ENCODE measurements at regions not wholly inside any gene's neighbourhood (a gene's known extent, or its start where the extent isn't known, plus 50 kb on each side); places are given as distances from the start of the nearest gene placed in this dataset.

GRCh38 chr12:19700969-19701368 lies 261.7 kb downstream of the AEBP2 start:
- no peaks in the 10 kb centered on the region for H3K36me3 ChIP-seq
- H3K4me3 ChIP-seq, result no peak overlapping the region
- TF ChIP-seq POLR2A (IDR thresholded peaks at IDR 0.05), result no peak
- TF ChIP-seq POLR2AphosphoS5 (IDR thresholded peaks at IDR 0.05), result no peak
- no peak for TF ChIP-seq EP300 (IDR thresholded peaks at IDR 0.05)
- 97% methylated on average over 3 of the region's 4 CpGs for WGBS
- no peaks in the 10 kb centered on the region for H3K27me3 ChIP-seq
- no peaks in the 10 kb centered on the region for H3K9me3 ChIP-seq
- no peak for DNase-seq (ENCODE audit: low spot score in 2 of 2)
- no peaks in the 10 kb centered on the region for H3K4me1 ChIP-seq
- no peak overlapping the region for H3K27ac ChIP-seq

- no peak overlapping the region for H3K27ac ChIP-seq
- H3K4me3 ChIP-seq, result no peak overlapping the region
- no peaks in the 10 kb centered on the region for H3K36me3 ChIP-seq
- no peaks in the 10 kb centered on the region for H3K4me1 ChIP-seq
- H3K9me3 ChIP-seq, result peaks cover 3% of the 10 kb centered on the region
- no peaks in the 10 kb centered on the region for H3K27me3 ChIP-seq
- WGBS, result 97% methylated on average over 1 of the region's 1 CpG
- no peak for DNase-seq (ENCODE audit: low spot score in 2 of 2)
- no peak for TF ChIP-seq CTCF (IDR thresholded peaks at IDR 0.05)
- TF ChIP-seq POLR2AphosphoS5 (IDR thresholded peaks at IDR 0.05), result no peak
- TF ChIP-seq EP300 (IDR thresholded peaks at IDR 0.05), result no peak
Observed at GRCh38 chr12:19704966-19705365, 265.7 kb downstream of the AEBP2 start.

- Histone ChIP-seq H3K27me3 (no peaks in the 10 kb centered on the region), H3K4me3 (no peak overlapping the region), H3K36me3 (no peaks in the 10 kb centered on the region), H3K27ac (no peak overlapping the region), H3K9me3 (peaks cover 3% of the 10 kb centered on the region), H3K4me1 (no peaks in the 10 kb centered on the region)
- WGBS, result 88% methylated on average over 1 of the region's 1 CpG
- TF ChIP-seq POLR2A (IDR thresholded peaks at IDR 0.05), result no peak
- no peak for TF ChIP-seq POLR2AphosphoS5 (IDR thresholded peaks at IDR 0.05)
- no peak for TF ChIP-seq EP300 (IDR thresholded peaks at IDR 0.05)
- TF ChIP-seq CTCF (IDR thresholded peaks at IDR 0.05), result no peak
- DNase-seq (ENCODE audit: low spot score in 2 of 2), result no peak
Observed at GRCh38 chr12:19706936-19707335, 267.6 kb downstream of the AEBP2 start.

GRCh38 chr12:19707948-19708409 lies 268.7 kb downstream of the AEBP2 start:
- H3K36me3 ChIP-seq, result no peaks in the 10 kb centered on the region
- no peaks in the 10 kb centered on the region for H3K4me1 ChIP-seq
- no peaks in the 10 kb centered on the region for H3K27me3 ChIP-seq
- H3K4me3 ChIP-seq, result no peak overlapping the region
- TF ChIP-seq CTCF (IDR thresholded peaks at IDR 0.05) (no peak), POLR2A (IDR thresholded peaks at IDR 0.05) (no peak), EP300 (IDR thresholded peaks at IDR 0.05) (no peak), POLR2AphosphoS5 (IDR thresholded peaks at IDR 0.05) (no peak)
- 54% methylated on average over 6 of the region's 6 CpGs for WGBS
- peaks cover 3% of the 10 kb centered on the region for H3K9me3 ChIP-seq
- no peak for DNase-seq (ENCODE audit: low spot score in 2 of 2)
- H3K27ac ChIP-seq, result no peak overlapping the region

- Histone ChIP-seq H3K36me3 (no peaks in the 10 kb centered on the region), H3K9me3 (peaks cover 3% of the 10 kb centered on the region), H3K27ac (no peak overlapping the region), H3K4me1 (no peaks in the 10 kb centered on the region), H3K4me3 (no peak overlapping the region), H3K27me3 (no peaks in the 10 kb centered on the region)
- 46% methylated on average over 2 of the region's 2 CpGs for WGBS
- DNase-seq (ENCODE audit: low spot score in 2 of 2), result no peak
- TF ChIP-seq EP300 (IDR thresholded peaks at IDR 0.05) (no peak), POLR2AphosphoS5 (IDR thresholded peaks at IDR 0.05) (no peak), CTCF (IDR thresholded peaks at IDR 0.05) (no peak), POLR2A (IDR thresholded peaks at IDR 0.05) (no peak)
Observed at GRCh38 chr12:19709889-19710288, 270.6 kb downstream of the AEBP2 start.

Measured in suprapubic skin (tissue), 4 donors.